Keratinocyte (primary cell): ENCODE measurements at regions not wholly inside any gene's neighbourhood (a gene's known extent, or its start where the extent isn't known, plus 50 kb on each side); places are given as distances from the start of the nearest gene placed in this dataset.

ENCODE experiments used
- EZH2 ChIP-seq: IDR thresholded peaks from one replicate; pipeline ENCODE4 v1.6.1; 2012; ENCODE audit warnings: inconsistent platforms, mild to moderate bottlenecking, low read length, moderate library complexity
- TF ChIP-seq, protein P1 (sequence below), 3 experiments: IDR thresholded peaks in 1 of 3; conservative IDR thresholded peaks in 1 of 3; optimal IDR thresholded peaks in 1 of 3; 2 replicates in 2 of 3; 3 replicates in 1 of 3; pipeline versions ENCODE3 to v1.5.1; 2011; ENCODE audit warnings: low read length in 3 of 3, mild to moderate bottlenecking in 3 of 3, moderate library complexity in 2 of 3, control low read depth in 1 of 3, inconsistent platforms in 1 of 3; ENCODE audit not compliant: insufficient read depth in 2 of 3; ENCODE audit errors: extremely low read depth in 1 of 3

DNA sequence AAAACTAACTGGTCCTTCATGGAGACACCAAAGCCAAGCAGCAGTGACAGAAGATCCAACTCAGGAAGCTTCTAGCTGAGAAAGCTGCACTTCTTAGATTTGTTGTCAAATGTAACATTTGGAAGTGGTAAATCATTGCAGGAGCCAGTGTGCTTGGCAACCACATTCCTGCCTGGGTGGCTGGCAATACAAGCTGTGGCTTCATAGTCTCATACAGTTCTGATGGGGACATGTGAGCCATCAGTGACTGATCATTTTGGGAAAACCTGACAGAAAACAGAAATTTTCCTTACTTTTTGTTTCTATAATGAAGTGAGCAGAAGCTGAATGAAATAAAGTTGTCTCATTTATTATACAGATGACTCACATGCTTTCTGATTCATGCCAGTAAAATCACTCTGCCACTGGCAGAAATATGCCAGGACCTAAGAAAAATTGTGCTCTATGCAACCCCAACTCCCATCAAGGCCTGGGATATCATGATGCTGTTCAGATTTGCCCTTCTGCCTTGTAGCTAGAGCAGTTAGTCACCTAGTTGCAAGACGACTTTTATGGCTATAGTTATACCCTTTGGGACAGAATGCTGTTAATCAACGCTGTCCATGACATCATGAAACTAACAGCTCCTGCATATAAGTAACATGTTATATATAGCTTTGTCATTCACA, 508.1 kb downstream of the ADCYAP1 start:
- TF ChIP-seq, protein P1, sequence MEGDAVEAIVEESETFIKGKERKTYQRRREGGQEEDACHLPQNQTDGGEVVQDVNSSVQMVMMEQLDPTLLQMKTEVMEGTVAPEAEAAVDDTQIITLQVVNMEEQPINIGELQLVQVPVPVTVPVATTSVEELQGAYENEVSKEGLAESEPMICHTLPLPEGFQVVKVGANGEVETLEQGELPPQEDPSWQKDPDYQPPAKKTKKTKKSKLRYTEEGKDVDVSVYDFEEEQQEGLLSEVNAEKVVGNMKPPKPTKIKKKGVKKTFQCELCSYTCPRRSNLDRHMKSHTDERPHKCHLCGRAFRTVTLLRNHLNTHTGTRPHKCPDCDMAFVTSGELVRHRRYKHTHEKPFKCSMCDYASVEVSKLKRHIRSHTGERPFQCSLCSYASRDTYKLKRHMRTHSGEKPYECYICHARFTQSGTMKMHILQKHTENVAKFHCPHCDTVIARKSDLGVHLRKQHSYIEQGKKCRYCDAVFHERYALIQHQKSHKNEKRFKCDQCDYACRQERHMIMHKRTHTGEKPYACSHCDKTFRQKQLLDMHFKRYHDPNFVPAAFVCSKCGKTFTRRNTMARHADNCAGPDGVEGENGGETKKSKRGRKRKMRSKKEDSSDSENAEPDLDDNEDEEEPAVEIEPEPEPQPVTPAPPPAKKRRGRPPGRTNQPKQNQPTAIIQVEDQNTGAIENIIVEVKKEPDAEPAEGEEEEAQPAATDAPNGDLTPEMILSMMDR (optimal IDR thresholded peaks at IDR 0.05 in 1 of 3, IDR thresholded peaks at IDR 0.05 in 1 of 3, conservative IDR thresholded peaks at IDR 0.05 in 1 of 3; ENCODE audit: extremely low read depth in 1 of 3, insufficient read depth in 2 of 3, low read length in 3 of 3) = no peak
- TF ChIP-seq EZH2 = no peak
